IMR-90 (cell line): ENCODE measurements at regions not wholly inside any gene's neighbourhood (a gene's known extent, or its start where the extent isn't known, plus 50 kb on each side); places are given as distances from the start of the nearest gene placed in this dataset.

Experiments
- ATAC-seq: fragments of 200-7000 bp; cut with Tn5 transposase; 2 replicates; pipeline ENCODE4 v1.9.1; 2020; ENCODE audit warnings: low read depth, mild to moderate bottlenecking, moderate library complexity
- BruUV-seq: library from RNA; stranded (reverse); fragments of 400-500 nt; replicated peaks from 2 replicates; lab custom pipeline; 2021; lab: Mats Ljungman, UMichigan
- CTCF ChIA-PET: fragments of 300-600 bp; formaldehyde crosslinking; extraction: SDS; loops from one replicate; lab custom pipeline; 2021; ENCODE audit warnings: antibody characterized with exemption; lab: Yijun Ruan, JAX
- POLR2A ChIA-PET: fragments of 300-600 bp; sonication (Branson Sonifier 250); formaldehyde crosslinking; loops from one replicate; lab custom pipeline; 2022; ENCODE audit warnings: antibody characterized with exemption; ENCODE audit not compliant: unreplicated experiment; lab: Charles Lee
- DNase-seq: peaks from one replicate; pipeline ENCODE4 v3.0.0; 2013
- H2AFZ ChIP-seq: replicated peaks from 2 replicates; pipeline ENCODE3; 2013; ENCODE audit warnings: low read length, mild to moderate bottlenecking; ENCODE audit not compliant: poor library complexity
- H2AK5ac ChIP-seq: 2 replicates; pipeline ENCODE4 v1.6.1; 2013; ENCODE audit warnings: low read depth, low read length, inconsistent platforms
- H2AK9ac ChIP-seq: replicated peaks from 2 replicates; pipeline ENCODE3; 2013; ENCODE audit warnings: mild to moderate bottlenecking, low read depth, low read length, moderate library complexity; ENCODE audit not compliant: poor library complexity
- H2BK120ac ChIP-seq: 2 replicates; pipeline ENCODE4 v1.6.1; 2013; ENCODE audit warnings: low read depth, low read length, inconsistent platforms
- H2BK15ac ChIP-seq: 3 replicates; pipeline ENCODE4 v1.6.1; 2013; ENCODE audit warnings: low read depth, low read length, inconsistent platforms
- H2BK20ac ChIP-seq: 2 replicates; pipeline ENCODE4 v1.6.1; 2013; ENCODE audit warnings: low read depth, mild to moderate bottlenecking, inconsistent platforms, low read length, moderate library complexity
- H2BK5ac ChIP-seq: 2 replicates; pipeline ENCODE4 v1.6.1; 2013; ENCODE audit warnings: mild to moderate bottlenecking, low read depth, low read length, inconsistent platforms; ENCODE audit not compliant: poor library complexity, severe bottlenecking
- H3K14ac ChIP-seq: replicated peaks from 2 replicates; pipeline ENCODE4 v1.6.1; 2013; ENCODE audit warnings: low read depth, low read length, inconsistent platforms
- H3K18ac ChIP-seq: 2 replicates; pipeline ENCODE4 v1.6.1; 2013; ENCODE audit warnings: low read depth, low read length, control low read depth
- H3K23ac ChIP-seq: 2 replicates; pipeline ENCODE4 v1.6.1; 2013; ENCODE audit warnings: low read depth, low read length, inconsistent platforms
- H3K27ac ChIP-seq: 2 replicates; pipeline ENCODE4 v1.5.1; 2013; ENCODE audit warnings: mild to moderate bottlenecking, control low read depth, low read length; ENCODE audit not compliant: insufficient read depth
- H3K27me3 ChIP-seq: 2 replicates; pipeline ENCODE4 v1.6.1; 2013; ENCODE audit warnings: low read length; ENCODE audit not compliant: control insufficient read depth, insufficient read depth
- H3K36me3 ChIP-seq: 2 replicates; pipeline ENCODE4 v1.6.1; 2013; ENCODE audit warnings: low read length, mixed read lengths; ENCODE audit not compliant: control insufficient read depth, insufficient read depth
- H3K4ac ChIP-seq: 2 replicates; pipeline ENCODE4 v1.6.1; 2013; ENCODE audit warnings: low read depth, low read length, inconsistent platforms
- H3K4me1 ChIP-seq: 2 replicates; pipeline ENCODE4 v1.6.1; 2013; ENCODE audit warnings: low read length, mixed read lengths; ENCODE audit not compliant: control insufficient read depth, insufficient read depth
- H3K4me2 ChIP-seq: 2 replicates; pipeline ENCODE4 v1.6.1; 2013; ENCODE audit warnings: low read depth, mild to moderate bottlenecking, control low read depth, low read length, moderate library complexity
- H3K4me3 ChIP-seq: 2 replicates; pipeline ENCODE4 v1.5.1; 2013; ENCODE audit warnings: low read depth, mild to moderate bottlenecking, control low read depth, low read length, moderate library complexity; ENCODE audit not compliant: insufficient read depth
- H3K56ac ChIP-seq: 2 replicates; pipeline ENCODE4 v1.6.1; 2013; ENCODE audit warnings: low read length, inconsistent platforms; ENCODE audit not compliant: insufficient read depth; ENCODE audit errors: extremely low read depth
- H3K79me1 ChIP-seq, 2 experiments: 2 replicates each; pipeline ENCODE4 v1.6.1; 2013; ENCODE audit warnings: low read length in 2 of 2, inconsistent platforms in 1 of 2, low read depth in 1 of 2
- H3K9ac ChIP-seq: 2 replicates; pipeline ENCODE4 v1.6.1; 2013; ENCODE audit warnings: low read depth, low read length, control low read depth
- H3K9me1 ChIP-seq: 2 replicates; pipeline ENCODE4 v1.6.1; 2013; ENCODE audit warnings: low read length, inconsistent platforms; ENCODE audit not compliant: insufficient read depth
- H3K9me3 ChIP-seq: 2 replicates; pipeline ENCODE4 v1.6.1; 2013; ENCODE audit warnings: low read length; ENCODE audit not compliant: control insufficient read depth, insufficient read depth
- H4K20me1 ChIP-seq: 2 replicates; pipeline ENCODE4 v1.6.1; 2013; ENCODE audit warnings: low read length, inconsistent platforms; ENCODE audit not compliant: insufficient read depth
- H4K5ac ChIP-seq: 2 replicates; pipeline ENCODE4 v1.6.1; 2013; ENCODE audit warnings: mild to moderate bottlenecking, low read depth, low read length, control low read depth
- H4K8ac ChIP-seq, 2 experiments: 2 replicates each; pipeline ENCODE4 v1.6.1; 2013; ENCODE audit warnings: low read depth in 2 of 2, low read length in 2 of 2, control low read depth in 1 of 2, inconsistent platforms in 1 of 2
- H4K91ac ChIP-seq: 2 replicates; pipeline ENCODE4 v1.6.1; 2013; ENCODE audit warnings: low read depth, low read length, inconsistent platforms; ENCODE audit not compliant: insufficient read depth
- BHLHE40 ChIP-seq: fragments of 150-350 bp; IDR thresholded peaks from 2 replicates; pipeline ENCODE4 v1.6.1; 2016; ENCODE audit warnings: mild to moderate bottlenecking, low read depth, low read length
- FOS ChIP-seq: fragments of 150-350 bp; IDR thresholded peaks from 2 replicates; pipeline ENCODE4 v1.6.1; 2016; ENCODE audit warnings: low read depth, low read length
- MAFK ChIP-seq: IDR thresholded peaks from 2 replicates; pipeline ENCODE4 v1.6.1; 2012; ENCODE audit warnings: low read depth, low read length, improper control_type of control experiment
- MAZ ChIP-seq: IDR thresholded peaks from 2 replicates; pipeline ENCODE4 v1.6.1; 2012; ENCODE audit warnings: low read depth, mild to moderate bottlenecking, low read length, improper control_type of control experiment, moderate library complexity, borderline replicate concordance
- NFE2L2 ChIP-seq: fragments of 150-350 bp; IDR thresholded peaks from 2 replicates; pipeline ENCODE4 v1.6.1; 2016; ENCODE audit warnings: low read depth, mild to moderate bottlenecking, low read length
- POLR2A ChIP-seq: IDR thresholded peaks from 2 replicates; pipeline ENCODE4 v1.6.1; 2012; ENCODE audit warnings: mild to moderate bottlenecking, low read depth, low read length
- RAD21 ChIP-seq: IDR thresholded peaks from 2 replicates; pipeline ENCODE4 v1.6.1; 2012; ENCODE audit warnings: low read length, improper control_type of control experiment
- RCOR1 ChIP-seq: IDR thresholded peaks from 2 replicates; pipeline ENCODE4 v1.6.1; 2012; ENCODE audit warnings: mild to moderate bottlenecking, low read length, improper control_type of control experiment; ENCODE audit not compliant: insufficient replicate concordance
- RFX5 ChIP-seq: IDR thresholded peaks from 2 replicates; pipeline ENCODE4 v1.8.0; 2012; ENCODE audit warnings: low read depth, mild to moderate bottlenecking, low read length, moderate library complexity
- SMC3 ChIP-seq: fragments of 150-350 bp; IDR thresholded peaks from 2 replicates; pipeline ENCODE4 v1.6.1; 2016; ENCODE audit warnings: low read depth, mild to moderate bottlenecking, antibody characterized with exemption, low read length, moderate library complexity
- WGBS, 2 experiments: methylation state at CpG; one replicate each; pipeline versions ENCODE4 v1.1.5 to v1.1.7; 2013; ENCODE audit warnings: missing lambda C conversion rate in 2 of 2; ENCODE audit not compliant: insufficient read length in 1 of 2; ENCODE audit errors: extremely low coverage in 2 of 2; 5-methylcytosine and 5-hydroxymethylcytosine counted together
- dilution Hi-C: fragments of 300-500 bp; cut with HindIII; formaldehyde crosslinking; loops from one replicate; pipeline ENCODE4 v1.14.3; 2018; ENCODE audit warnings: low sequenced_read_pairs; ENCODE audit not compliant: unreplicated experiment
- in situ Hi-C: fragments of 300-500 bp; cut with MboI; formaldehyde crosslinking; loops from 3 replicates; pipeline ENCODE4 v1.14.3; 2019; ENCODE audit warnings: low sequenced_read_pairs, inconsistent platforms, mixed read lengths
- intact Hi-C: fragments of 100-400 bp; cut with micrococcal nuclease; formaldehyde crosslinking; loops from 2 replicates; pipeline ENCODE4 v1.10.0; 2022
- TF ChIP-seq, protein P1 (sequence below): fragments of 150-350 bp; IDR thresholded peaks from 2 replicates; pipeline ENCODE4 v1.6.1; 2016; ENCODE audit warnings: low read depth, mild to moderate bottlenecking, low read length, moderate library complexity, borderline replicate concordance

DNA sequence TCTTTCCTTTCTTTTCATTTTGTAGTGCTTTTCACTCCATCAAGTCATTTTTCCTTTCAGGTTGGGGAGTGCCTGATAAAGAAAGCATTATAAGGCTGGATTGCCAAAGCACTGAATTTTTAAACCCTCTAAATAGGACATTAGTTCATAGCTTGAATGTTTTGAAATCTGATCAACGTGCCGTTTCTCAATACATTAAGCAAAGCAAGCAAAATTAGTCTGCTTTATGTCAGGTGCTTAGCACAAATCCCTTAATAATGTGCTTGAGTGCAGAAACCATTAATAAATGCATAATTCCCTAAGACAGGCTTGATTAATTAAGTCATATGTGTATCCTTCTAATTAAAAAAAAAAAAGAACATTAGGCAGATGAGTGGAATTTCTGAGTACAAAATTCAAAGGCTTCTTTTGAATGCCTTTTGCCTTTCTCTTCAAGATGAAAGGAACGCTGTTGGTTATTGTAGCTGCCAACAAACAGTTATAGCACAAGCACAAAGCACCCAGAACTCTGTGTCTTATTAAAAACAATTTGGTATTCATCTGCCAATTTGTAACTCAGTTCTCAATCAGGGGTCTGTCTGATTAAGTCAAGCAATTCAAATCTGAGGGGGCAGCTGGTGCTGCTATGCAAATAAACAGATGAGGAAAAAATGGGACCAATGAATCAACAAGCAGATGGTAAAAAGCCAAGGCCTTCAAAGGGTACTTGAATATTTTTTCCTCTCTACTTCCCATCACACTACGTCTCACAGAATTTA is 233.7 kb downstream of the TLE1 start:
- ChIA-PET CTCF (interaction anchor here (0.6 to 0.7 kb wide), 2 partner anchors 49 to 1761 kb away, joined by 3 to 10 read pairs; no protein-coding TSS in a partner anchor), POLR2A (no interaction called here)
- Histone ChIP-seq H3K4me2 (no peak overlapping the region), H3K18ac (peak overlapping the region; percentile 64; the same call in 1 of the 2 replicates), H3K36me3 (no peaks in the 10 kb centered on the region), H3K14ac (0 out of 2 replicates have a peak overlapping the region, but pooled peaks have one; percentile 16), H2BK120ac (peak overlapping the region; percentile 68), H4K20me1 (no peaks in the 10 kb centered on the region), H2AK5ac (no peak overlapping the region), H3K4me3 (no peak overlapping the region), H3K23ac (no peak overlapping the region), H2BK5ac (peak overlapping the region; percentile 8), H4K8ac (peak overlapping the region in 1 of 2 experiments; percentile 3; a peak in 1 of 4 replicates), H4K91ac (peak overlapping the region; percentile 26), H2BK20ac (peak overlapping the region; percentile 68), H3K56ac (no peak overlapping the region), H2AK9ac (no peak overlapping the region), H2BK15ac (0 out of 3 replicates have a peak overlapping the region, but pooled peaks have one; percentile 23), H3K9me3 (no peaks in the 10 kb centered on the region), H3K27me3 (no peaks in the 10 kb centered on the region), H3K4me1 (peaks cover 5% of the 10 kb centered on the region), H3K4ac (peak overlapping the region; percentile 14; the same call in 1 of the 2 replicates), H4K5ac (peak overlapping the region; percentile 25; the same call in 1 of the 2 replicates), H3K9ac (no peak overlapping the region), H3K27ac (no peak overlapping the region), H3K79me1 (no peaks in the 10 kb centered on the region), H2AFZ (no peak overlapping the region), H3K9me1 (no peaks in the 10 kb centered on the region)
- WGBS, 2 experiments, result no CpG with 5 or more reads among the region's 4 CpGs
- no TSS peak for BruUV-seq
- no peak for DNase-seq
- ATAC-seq, result 0 out of 2 replicates have a peak, but pooled peaks have one; percentile 33
- in situ Hi-C loops, result no loop called here
- dilution Hi-C loops, result no loop called here
- intact Hi-C loops, result no loop called here
- TF ChIP-seq RCOR1 (no peak), MAZ (no peak), NFE2L2 (no peak), MAFK (no peak), SMC3 (no peak), RAD21 (no peak), FOS (no peak), BHLHE40 (no peak), POLR2A (no peak), RFX5 (no peak)
- TF ChIP-seq, protein P1, sequence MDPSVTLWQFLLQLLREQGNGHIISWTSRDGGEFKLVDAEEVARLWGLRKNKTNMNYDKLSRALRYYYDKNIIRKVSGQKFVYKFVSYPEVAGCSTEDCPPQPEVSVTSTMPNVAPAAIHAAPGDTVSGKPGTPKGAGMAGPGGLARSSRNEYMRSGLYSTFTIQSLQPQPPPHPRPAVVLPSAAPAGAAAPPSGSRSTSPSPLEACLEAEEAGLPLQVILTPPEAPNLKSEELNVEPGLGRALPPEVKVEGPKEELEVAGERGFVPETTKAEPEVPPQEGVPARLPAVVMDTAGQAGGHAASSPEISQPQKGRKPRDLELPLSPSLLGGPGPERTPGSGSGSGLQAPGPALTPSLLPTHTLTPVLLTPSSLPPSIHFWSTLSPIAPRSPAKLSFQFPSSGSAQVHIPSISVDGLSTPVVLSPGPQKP, result no peak
